GM12878 (cell line): ENCODE measurements at regions not wholly inside any gene's neighbourhood (a gene's known extent, or its start where the extent isn't known, plus 50 kb on each side); places are given as distances from the start of the nearest gene placed in this dataset.

Experiments used
- ATAC-seq: fragments of 200-7000 bp; cut with Tn5 transposase; 3 replicates; pipeline ENCODE4 v1.9.1; 2020; ENCODE audit warnings: mild to moderate bottlenecking, moderate library complexity
- BruUV-seq: library from RNA; stranded (reverse); fragments of 400-500 nt; replicated peaks from 2 replicates; lab custom pipeline; 2021; lab: Mats Ljungman, UMichigan
- CTCF ChIA-PET: fragments of 300-600 bp; sonication (Branson Sonifier 250); formaldehyde crosslinking; extraction: SDS; loops from one replicate; lab custom pipeline; 2021; ENCODE audit warnings: inconsistent platforms; lab: Yijun Ruan, JAX
- POLR2A ChIA-PET: fragments of 350-600 bp; formaldehyde crosslinking; extraction: SDS; loops from one replicate; lab custom pipeline; 2021; ENCODE audit warnings: inconsistent platforms; lab: Charles Lee
- RAD21 ChIA-PET: fragments of 300-600 bp; sonication (Branson Sonifier 250); formaldehyde crosslinking; loops from one replicate; lab custom pipeline; 2023; ENCODE audit warnings: antibody characterized with exemption; ENCODE audit not compliant: unreplicated experiment; lab: Charles Lee
- SMC1A ChIA-PET: fragments of 300-600 bp; sonication (Branson Sonifier 250); formaldehyde crosslinking; loops from one replicate; lab custom pipeline; 2023; ENCODE audit not compliant: unreplicated experiment, uncharacterized antibody; lab: Charles Lee
- DNase-seq: peaks from one replicate; pipeline ENCODE4 v3.0.0-alpha.2; 2011; ENCODE audit warnings: low read depth, low spot score
- FAIRE-seq: peaks from 3 replicates; lab custom pipeline; 2011; peaks lifted over from hg19 to GRCh38; lab: Jason Lieb, UNC
- H2AFZ ChIP-seq: 2 replicates; pipeline ENCODE4 v1.6.0; 2011; ENCODE audit warnings: low read depth, low read length, control low read depth; ENCODE audit not compliant: control insufficient read depth
- H3K27ac ChIP-seq: 2 replicates; pipeline ENCODE4 v1.5.1; 2011; ENCODE audit warnings: control low read depth; ENCODE audit not compliant: control insufficient read depth, insufficient read depth
- H3K27me3 ChIP-seq, 2 experiments: replicated peaks in 1 of 2; 2 replicates each; pipeline versions ENCODE4 v1.6.0 to v1.6.1; 2011; ENCODE audit warnings: low read length in 1 of 2; ENCODE audit not compliant: control insufficient read depth in 2 of 2, insufficient read depth in 2 of 2
- H3K36me3 ChIP-seq, 2 experiments: 2 replicates each; pipeline ENCODE4 v1.5.1; 2011; ENCODE audit warnings: low read length in 1 of 2; ENCODE audit not compliant: control insufficient read depth in 2 of 2, insufficient read depth in 2 of 2
- H3K4me1 ChIP-seq: 2 replicates; pipeline ENCODE4 v1.6.1; 2011; ENCODE audit warnings: mild to moderate bottlenecking, low read length, moderate library complexity, mixed read lengths; ENCODE audit not compliant: control insufficient read depth, insufficient read depth
- H3K4me2 ChIP-seq: 2 replicates; pipeline ENCODE4 v1.6.0; 2011; ENCODE audit warnings: control low read depth; ENCODE audit not compliant: control insufficient read depth, insufficient read depth
- H3K4me3 ChIP-seq: fragments of 200-600 bp; sonication (generic); 2 replicates; pipeline ENCODE4 v1.5.1; 2016
- H3K79me2 ChIP-seq: 2 replicates; pipeline ENCODE4 v1.6.0; 2011; ENCODE audit warnings: low read length; ENCODE audit not compliant: control insufficient read depth, insufficient read depth
- H3K9ac ChIP-seq: 2 replicates; pipeline ENCODE4 v1.8.0; 2011; ENCODE audit warnings: low read length, control low read depth, mixed read lengths; ENCODE audit not compliant: control insufficient read depth, insufficient read depth
- H3K9me3 ChIP-seq: replicated peaks from 3 replicates; pipeline ENCODE4 v1.5.1; 2011; ENCODE audit warnings: mild to moderate bottlenecking, low read length; ENCODE audit not compliant: control insufficient read depth, insufficient read depth
- H4K20me1 ChIP-seq: 2 replicates; pipeline ENCODE4 v1.6.0; 2011; ENCODE audit not compliant: control insufficient read depth, insufficient read depth
- CHD4 ChIP-seq: fragments of 200-600 bp; sonication (generic); IDR thresholded peaks from 2 replicates; pipeline ENCODE4 v1.6.1; 2016; ENCODE audit warnings: mild to moderate bottlenecking
- ESRRA ChIP-seq: IDR thresholded peaks from 2 replicates; pipeline ENCODE4 v1.6.1; 2012; ENCODE audit warnings: mild to moderate bottlenecking, low read length, improper control_type of control experiment
- HDGF ChIP-seq: fragments of 450-650 bp; IDR thresholded peaks from 2 replicates; pipeline ENCODE4 v1.6.1; 2016; ENCODE audit warnings: antibody characterized with exemption
- KLF5 ChIP-seq: fragments of 450-650 bp; IDR thresholded peaks from 2 replicates; pipeline ENCODE4 v1.6.1; 2014; ENCODE audit warnings: mild to moderate bottlenecking; ENCODE audit not compliant: partially characterized antibody
- MEF2A ChIP-seq: IDR thresholded peaks from 2 replicates; pipeline ENCODE4 v1.6.1; 2011; ENCODE audit warnings: low read depth, mild to moderate bottlenecking, low read length, moderate library complexity; ENCODE audit not compliant: insufficient read depth
- MLLT1 ChIP-seq: fragments of 450-650 bp; IDR thresholded peaks from 2 replicates; pipeline ENCODE4 v1.6.1; 2016; ENCODE audit warnings: mild to moderate bottlenecking
- NR2C1 ChIP-seq: fragments of 450-650 bp; IDR thresholded peaks from 2 replicates; pipeline ENCODE4 v1.6.1; 2017; ENCODE audit warnings: antibody characterized with exemption, mild to moderate bottlenecking, moderate library complexity
- SREBF2 ChIP-seq: IDR thresholded peaks from 2 replicates; pipeline ENCODE4 v1.6.1; 2012; ENCODE audit warnings: mild to moderate bottlenecking, low read length
- SRF ChIP-seq, 2 experiments: IDR thresholded peaks; 2 replicates each; pipeline ENCODE4 v1.6.1; 2011; ENCODE audit warnings: low read depth in 2 of 2, low read length in 2 of 2, mild to moderate bottlenecking in 1 of 2, moderate library complexity in 1 of 2
- TARDBP ChIP-seq: IDR thresholded peaks from 2 replicates; pipeline ENCODE4 v1.6.1; 2016; ENCODE audit warnings: borderline replicate concordance
- ZNF217 ChIP-seq: fragments of 450-650 bp; IDR thresholded peaks from 2 replicates; pipeline ENCODE4 v1.6.1; 2017; ENCODE audit warnings: antibody characterized with exemption, mild to moderate bottlenecking
- WGBS: methylation state at CpG from one replicate; pipeline ENCODE4 v1.1.6; 2016; ENCODE audit warnings: low lambda C conversion rate; ENCODE audit not compliant: insufficient replicate concordance, insufficient coverage; ENCODE audit errors: missing lambda C conversion rate; 5-methylcytosine and 5-hydroxymethylcytosine counted together
- in situ Hi-C: fragments of 300-500 bp; cut with MboI; formaldehyde crosslinking; loops from 9 replicates; pipeline ENCODE4 v1.14.3; 2018; ENCODE audit warnings: mixed read lengths
- intact Hi-C: fragments of 100-400 bp; cut with micrococcal nuclease; formaldehyde crosslinking; loops from one replicate; pipeline ENCODE4 v1.14.2; 2022; ENCODE audit not compliant: unreplicated experiment

- TF ChIP-seq MLLT1 (no peak), CHD4 (no peak), KLF5 (no peak), NR2C1 (no peak), SRF (IDR thresholded peaks at IDR 0.05; ENCODE audit: low read depth in 2 of 2, low read length in 2 of 2) (no peak), ZNF217 (no peak)
These were observed 360.4 kb upstream of the MDGA2 start (continued) for GRCh38 chr14:48035836-48036235.

GRCh38 chr14:48027115-48027514 lies 351.7 kb upstream of the MDGA2 start:
- POLR2A ChIA-PET, result interaction anchor here (0.7 kb wide), 1 partner anchor 1771 kb away, joined by 3 read pairs; no protein-coding TSS in a partner anchor
- FAIRE-seq, result no peak
- 50% methylated on average over 2 of the region's 2 CpGs for WGBS

More at GRCh38 chr14:48027115-48027514, 351.7 kb upstream of the MDGA2 start:
- H3K4me3 ChIP-seq, result no peak overlapping the region
- no peaks in the 10 kb centered on the region for H3K79me2 ChIP-seq
- CTCF ChIA-PET, result interaction anchor here (0.7 kb wide), 1 partner anchor 1329 kb away, joined by 3 read pairs; no protein-coding TSS in a partner anchor
- SMC1A ChIA-PET, result no interaction called here
- no peak overlapping the region for H3K27ac ChIP-seq
- no peak for DNase-seq
- H3K4me2 ChIP-seq, result no peak overlapping the region
- RAD21 ChIA-PET, result no interaction called here
- intact Hi-C loops, result no loop called here
- H3K9ac ChIP-seq, result no peak overlapping the region
- TF ChIP-seq SREBF2 (no peak), ESRRA (no peak), HDGF (no peak), MEF2A (no peak), TARDBP (no peak)
- no peaks in the 10 kb centered on the region for H3K36me3 ChIP-seq
- no peaks in the 10 kb centered on the region for H4K20me1 ChIP-seq
- no peaks in the 10 kb centered on the region for H3K4me1 ChIP-seq
- in situ Hi-C loops, result no loop called here
- no peaks in the 10 kb centered on the region for H3K27me3 ChIP-seq
- H2AFZ ChIP-seq, result no peak overlapping the region
- BruUV-seq, result no TSS peak
- H3K9me3 ChIP-seq, result no peaks in the 10 kb centered on the region
- no peak for ATAC-seq
